ENCODE measurements at regions not wholly inside any gene's neighbourhood (a gene's known extent, or its start where the extent isn't known, plus 50 kb on each side); places are given as distances from the start of the nearest gene placed in this dataset.

GRCh38 chr5:109601736-109602135, 88.0 kb upstream of the MAN2A1 start:
- no peaks in the 10 kb centered on the region for H3K36me3 Mint-ChIP-seq (ENCODE audit: insufficient read depth in 2 of 2)
- peaks cover 0 to 2% of the 10 kb centered on the region in 2 donors for H3K9me3 Mint-ChIP-seq
- no peaks in the 10 kb centered on the region for H3K4me1 Mint-ChIP-seq (ENCODE audit: low read depth)
- H3K27ac Mint-ChIP-seq = no peak overlapping the region
- DNase-seq (no peak), ATAC-seq (replicated peaks in 1 of 2) (no peak)
- no peak overlapping the region for H3K4me3 Mint-ChIP-seq
- H3K27me3 Mint-ChIP-seq (ENCODE audit: low read depth) = peaks cover 6% of the 10 kb centered on the region

- DNase-seq (no peak), ATAC-seq (replicated peaks in 1 of 2) (no peak)
- Mint-ChIP-seq H3K4me3 (no peak overlapping the region), H3K4me1 (ENCODE audit: low read depth) (peaks cover 6% of the 10 kb centered on the region), H3K27ac (no peak overlapping the region), H3K36me3 (ENCODE audit: insufficient read depth in 2 of 2) (no peaks in the 10 kb centered on the region), H3K27me3 (ENCODE audit: low read depth) (no peaks in the 10 kb centered on the region), H3K9me3 (no peaks in the 10 kb centered on the region)
These were observed 91.8 kb upstream of the MAN2A1 start for GRCh38 chr5:109597893-109598292.

- Mint-ChIP-seq H3K27me3 (ENCODE audit: low read depth) (no peaks in the 10 kb centered on the region), H3K4me1 (ENCODE audit: low read depth) (peaks cover 6% of the 10 kb centered on the region), H3K9me3 (no peaks in the 10 kb centered on the region), H3K27ac (no peak overlapping the region), H3K36me3 (ENCODE audit: insufficient read depth in 2 of 2) (no peaks in the 10 kb centered on the region), H3K4me3 (no peak overlapping the region)
- ATAC-seq (replicated peaks in 1 of 2) (no peak), DNase-seq (no peak)
These were observed 95.5 kb upstream of the MAN2A1 start for GRCh38 chr5:109594217-109594616.

GRCh38 chr5:109590799-109591198, 98.9 kb upstream of the MAN2A1 start:
- Mint-ChIP-seq H3K4me1 (ENCODE audit: low read depth) (peaks cover 6% of the 10 kb centered on the region), H3K36me3 (ENCODE audit: insufficient read depth in 2 of 2) (no peaks in the 10 kb centered on the region), H3K4me3 (no peak overlapping the region), H3K27ac (no peak overlapping the region), H3K9me3 (no peaks in the 10 kb centered on the region), H3K27me3 (ENCODE audit: low read depth) (no peaks in the 10 kb centered on the region)
- DNase-seq (no peak), ATAC-seq (replicated peaks in 1 of 2) (no peak)

GRCh38 chr5:109589986-109590385, 99.7 kb upstream of the MAN2A1 start:
- H3K27me3 Mint-ChIP-seq (ENCODE audit: low read depth) = no peaks in the 10 kb centered on the region
- no peaks in the 10 kb centered on the region for H3K36me3 Mint-ChIP-seq (ENCODE audit: insufficient read depth in 2 of 2)
- H3K4me3 Mint-ChIP-seq = no peak overlapping the region
- ATAC-seq (replicated peaks in 1 of 2) (no peak), DNase-seq (no peak)
- H3K4me1 Mint-ChIP-seq (ENCODE audit: low read depth) = peaks cover 6% of the 10 kb centered on the region
- H3K27ac Mint-ChIP-seq = no peak overlapping the region
- no peaks in the 10 kb centered on the region for H3K9me3 Mint-ChIP-seq

- no peak overlapping the region for H3K27ac Mint-ChIP-seq
These were observed 100.5 kb upstream of the MAN2A1 start for GRCh38 chr5:109589239-109589638.

GRCh38 chr5:109588281-109589035, 101.3 kb upstream of the MAN2A1 start:
- H3K36me3 Mint-ChIP-seq (ENCODE audit: insufficient read depth in 2 of 2) = no peaks in the 10 kb centered on the region
- no peaks in the 10 kb centered on the region for H3K4me1 Mint-ChIP-seq (ENCODE audit: low read depth)
- DNase-seq (no peak), ATAC-seq (replicated peaks in 1 of 2) (no peak)
- no peaks in the 10 kb centered on the region for H3K9me3 Mint-ChIP-seq
- H3K4me3 Mint-ChIP-seq = no peak overlapping the region
- H3K27me3 Mint-ChIP-seq (ENCODE audit: low read depth) = no peaks in the 10 kb centered on the region
- no peak overlapping the region for H3K27ac Mint-ChIP-seq

More at GRCh38 chr5:109589239-109589638, 100.5 kb upstream of the MAN2A1 start:
- H3K4me3 Mint-ChIP-seq = no peak overlapping the region
- no peaks in the 10 kb centered on the region for H3K27me3 Mint-ChIP-seq (ENCODE audit: low read depth)
- H3K9me3 Mint-ChIP-seq = no peaks in the 10 kb centered on the region
- DNase-seq (no peak), ATAC-seq (replicated peaks in 1 of 2) (no peak)
- peaks cover 3% of the 10 kb centered on the region for H3K4me1 Mint-ChIP-seq (ENCODE audit: low read depth)
- H3K36me3 Mint-ChIP-seq (ENCODE audit: insufficient read depth in 2 of 2) = no peaks in the 10 kb centered on the region

- no peak overlapping the region for H3K27ac Mint-ChIP-seq
- ATAC-seq (replicated peaks in 1 of 2) = no peak
- H3K36me3 Mint-ChIP-seq (ENCODE audit: insufficient read depth in 2 of 2) = no peaks in the 10 kb centered on the region
- H3K27me3 Mint-ChIP-seq (ENCODE audit: low read depth) = no peaks in the 10 kb centered on the region
- no peak for DNase-seq
- no peak overlapping the region for H3K4me3 Mint-ChIP-seq
- no peaks in the 10 kb centered on the region for H3K4me1 Mint-ChIP-seq (ENCODE audit: low read depth)
- no peaks in the 10 kb centered on the region for H3K9me3 Mint-ChIP-seq
These were observed 104.6 kb upstream of the MAN2A1 start for GRCh38 chr5:109584986-109585599.

- H3K4me1 Mint-ChIP-seq (ENCODE audit: low read depth) = no peaks in the 10 kb centered on the region
- H3K27me3 Mint-ChIP-seq (ENCODE audit: low read depth) = no peaks in the 10 kb centered on the region
- H3K27ac Mint-ChIP-seq = no peak overlapping the region
- H3K4me3 Mint-ChIP-seq = no peak overlapping the region
- peaks cover 0 to 1% of the 10 kb centered on the region in 2 donors for H3K36me3 Mint-ChIP-seq (ENCODE audit: insufficient read depth in 2 of 2)
- no peak for DNase-seq
- no peak for ATAC-seq (replicated peaks in 1 of 2)
- peaks cover 0 to 2% of the 10 kb centered on the region in 2 donors for H3K9me3 Mint-ChIP-seq
These were observed 109.5 kb upstream of the MAN2A1 start for GRCh38 chr5:109580225-109580624.

- no peak for DNase-seq
- Mint-ChIP-seq H3K9me3 (peaks cover 0 to 2% of the 10 kb centered on the region in 2 donors), H3K27ac (no peak overlapping the region), H3K4me1 (ENCODE audit: low read depth) (no peaks in the 10 kb centered on the region), H3K27me3 (ENCODE audit: low read depth) (no peaks in the 10 kb centered on the region), H3K4me3 (no peak overlapping the region), H3K36me3 (ENCODE audit: insufficient read depth in 2 of 2) (peaks cover 0 to 1% of the 10 kb centered on the region in 2 donors)
- no peak for ATAC-seq (replicated peaks in 1 of 2)
These were observed 114.2 kb upstream of the MAN2A1 start for GRCh38 chr5:109575506-109575905.

- no peak for DNase-seq
- ATAC-seq (replicated peaks in 1 of 2) = no peak
- peaks cover 0 to 2% of the 10 kb centered on the region in 2 donors for H3K9me3 Mint-ChIP-seq
- H3K27ac Mint-ChIP-seq = no peak overlapping the region
- H3K36me3 Mint-ChIP-seq (ENCODE audit: insufficient read depth in 2 of 2) = peaks cover 0 to 1% of the 10 kb centered on the region in 2 donors
- no peak overlapping the region for H3K4me3 Mint-ChIP-seq
- no peaks in the 10 kb centered on the region for H3K27me3 Mint-ChIP-seq (ENCODE audit: low read depth)
- H3K4me1 Mint-ChIP-seq (ENCODE audit: low read depth) = no peaks in the 10 kb centered on the region
These were observed 114.7 kb upstream of the MAN2A1 start for GRCh38 chr5:109574985-109575384.

GRCh38 chr5:109573766-109574165, 116.0 kb upstream of the MAN2A1 start:
- peaks cover 0 to 1% of the 10 kb centered on the region in 2 donors for H3K36me3 Mint-ChIP-seq (ENCODE audit: insufficient read depth in 2 of 2)
- H3K9me3 Mint-ChIP-seq = peaks cover 0 to 2% of the 10 kb centered on the region in 2 donors
- H3K4me1 Mint-ChIP-seq (ENCODE audit: low read depth) = no peaks in the 10 kb centered on the region
- no peak overlapping the region for H3K27ac Mint-ChIP-seq
- no peak overlapping the region for H3K4me3 Mint-ChIP-seq
- H3K27me3 Mint-ChIP-seq (ENCODE audit: low read depth) = no peaks in the 10 kb centered on the region
- ATAC-seq (replicated peaks in 1 of 2) (no peak), DNase-seq (no peak)

GRCh38 chr5:109573256-109573655, 116.5 kb upstream of the MAN2A1 start:
- DNase-seq = no peak
- Mint-ChIP-seq H3K4me1 (ENCODE audit: low read depth) (no peaks in the 10 kb centered on the region), H3K27me3 (ENCODE audit: low read depth) (no peaks in the 10 kb centered on the region), H3K4me3 (no peak overlapping the region), H3K36me3 (ENCODE audit: insufficient read depth in 2 of 2) (peaks cover 0 to 1% of the 10 kb centered on the region in 2 donors), H3K9me3 (peaks cover 0 to 2% of the 10 kb centered on the region in 2 donors), H3K27ac (no peak overlapping the region)
- ATAC-seq (replicated peaks in 1 of 2) = no peak

- Mint-ChIP-seq H3K36me3 (ENCODE audit: insufficient read depth in 2 of 2) (peaks cover 0 to 1% of the 10 kb centered on the region in 2 donors), H3K27ac (no peak overlapping the region), H3K27me3 (ENCODE audit: low read depth) (no peaks in the 10 kb centered on the region), H3K4me3 (no peak overlapping the region), H3K4me1 (ENCODE audit: low read depth) (no peaks in the 10 kb centered on the region), H3K9me3 (peaks cover 0 to 2% of the 10 kb centered on the region in 2 donors)
- DNase-seq (no peak), ATAC-seq (replicated peaks in 1 of 2) (no peak)
These were observed 117.9 kb upstream of the MAN2A1 start for GRCh38 chr5:109571785-109572184.

Data from activated T-cell treated with anti-CD3 and anti-CD28 coated beads, Interleukin-2, amount 50 U/mL, for 72 hours (primary cell).